Pancreas (tissue), 10 donors: ENCODE measurements at regions not wholly inside any gene's neighbourhood (a gene's known extent, or its start where the extent isn't known, plus 50 kb on each side); places are given as distances from the start of the nearest gene placed in this dataset.

Experiments used
- ATAC-seq, 4 donors: fragments of 200-7000 bp; cut with Tn5 transposase; one replicate each; pipeline versions ENCODE4 v1.8.0 to v1.9.1; 2020; ENCODE audit warnings: mild to moderate bottlenecking in 4 of 4, moderate library complexity in 4 of 4
- DNase-seq, 6 donors: peaks; one replicate each; pipeline ENCODE4 v3.0.0-alpha.2; 2020
- FAIRE-seq: peaks from 2 replicates; lab custom pipeline; 2012; peaks lifted over from hg19 to GRCh38; lab: Jason Lieb, UNC
- H3K27ac ChIP-seq, 4 donors: fragments of 200-600 bp; sonication (generic); 1 replicate in 3 of 4; 2 replicates in 1 of 4; pipeline versions ENCODE4 v1.5.0 to v1.8.0; 2020
- H3K27me3 ChIP-seq, 4 donors: fragments of 200-600 bp; one replicate each; pipeline ENCODE4 v1.8.0; 2021
- H3K36me3 ChIP-seq, 3 donors: fragments of 200-600 bp; sonication (generic) in 1 of 3; one replicate each; pipeline versions ENCODE4 v1.5.0 to v1.8.0; 2020 to 2021
- H3K4me1 ChIP-seq, 3 donors: fragments of 200-600 bp; one replicate each; pipeline ENCODE4 v1.8.0; 2021
- H3K4me3 ChIP-seq, 4 donors: fragments of 200-600 bp; sonication (generic) in 2 of 4; one replicate each; pipeline versions ENCODE4 v1.5.0 to v1.8.0; 2020 to 2021
- H3K9me3 ChIP-seq, 4 donors: fragments of 200-600 bp; one replicate each; pipeline ENCODE4 v1.8.0; 2021
- CTCF ChIP-seq, 4 donors: fragments of 200-600 bp; sonication (generic) in 3 of 4; IDR thresholded peaks; one replicate each; pipeline versions ENCODE4 v1.5.0 to v1.8.0; 2021; ENCODE audit warnings: antibody characterized with exemption in 4 of 4
- WGBS, 2 donors: extraction: QIAGEN DNeasy Blood & Tissue Kit; methylation state at CpG; one replicate each; pipeline ENCODE4 v1.1.7; 2013; 5-methylcytosine and 5-hydroxymethylcytosine counted together
- intact Hi-C, 3 donors: fragments of 100-400 bp; cut with DNase I; formaldehyde crosslinking; loops; one replicate each; pipeline versions ENCODE4 v1.11.1 to v1.14.2; 2022
- donor health status: healthy with polysubstance abuse.
- donor health status: DM: no; HTN: no; CAD: no; lungs with moderate emphysema.
- donor health status: DM: no; HTN: no; CAD: no.
- donor health status: control.
- donor health status: control.
- donor health status: Bipolar disorder and iron deficiency.
- donor health status: DM: yes; HTN: yes; CAD: no.
- donor health status: DM: no; HTN: no; CAD: no.
- donor health status: DM: no; HTN: no; CAD: no.
- donor health status: DM: yes; HTN: yes; CAD: no.

- no peaks in the 10 kb centered on the region for H3K4me1 ChIP-seq
- no peak for DNase-seq
- intact Hi-C loops = no loop called here
- no peak for ATAC-seq
- H3K36me3 ChIP-seq = no peaks in the 10 kb centered on the region
- no peak for FAIRE-seq
- H3K4me3 ChIP-seq = no peak overlapping the region
- WGBS, 2 donors = 84 to 87% methylated on average over 2 of the region's 2 CpGs
- H3K27ac ChIP-seq = no peak overlapping the region
- H3K9me3 ChIP-seq = no peaks in the 10 kb centered on the region
- no peak for TF ChIP-seq CTCF (IDR thresholded peaks at IDR 0.05)
- H3K27me3 ChIP-seq = no peaks in the 10 kb centered on the region
Observed at GRCh38 chr3:167100200-167100599, 279.9 kb downstream of the ZBBX start.

- Histone ChIP-seq H3K4me1 (no peaks in the 10 kb centered on the region), H3K9me3 (no peaks in the 10 kb centered on the region), H3K36me3 (no peaks in the 10 kb centered on the region), H3K4me3 (no peak overlapping the region), H3K27me3 (no peaks in the 10 kb centered on the region), H3K27ac (no peak overlapping the region)
- FAIRE-seq (no peak), ATAC-seq (no peak), DNase-seq (no peak)
- intact Hi-C loops = no loop called here
- 67 to 69% methylated on average over 2 of the region's 2 CpGs for whole genome bisulfite sequencing, 2 donors
- TF ChIP-seq CTCF (IDR thresholded peaks at IDR 0.05) = no peak
Observed at GRCh38 chr3:167095976-167096375, 284.1 kb downstream of the ZBBX start.

GRCh38 chr3:167094632-167095031 lies 285.5 kb downstream of the ZBBX start:
- TF ChIP-seq CTCF (IDR thresholded peaks at IDR 0.05) = no peak

GRCh38 chr3:167091226-167091625 lies 288.9 kb downstream of the ZBBX start:
- no peak for TF ChIP-seq CTCF (IDR thresholded peaks at IDR 0.05)
- Histone ChIP-seq H3K4me3 (no peak overlapping the region), H3K36me3 (no peaks in the 10 kb centered on the region), H3K27me3 (no peaks in the 10 kb centered on the region), H3K27ac (no peak overlapping the region), H3K4me1 (no peaks in the 10 kb centered on the region), H3K9me3 (no peaks in the 10 kb centered on the region)
- WGBS, 2 donors = 43 to 55% methylated on average over 2 of the region's 2 CpGs
- FAIRE-seq (no peak), ATAC-seq (no peak), DNase-seq (no peak)
- intact Hi-C loops = no loop called here

More at GRCh38 chr3:167094632-167095031, 285.5 kb downstream of the ZBBX start:
- DNase-seq (no peak), ATAC-seq (no peak), FAIRE-seq (no peak)
- no peaks in the 10 kb centered on the region for H3K27me3 ChIP-seq
- intact Hi-C loops = no loop called here
- H3K4me1 ChIP-seq = no peaks in the 10 kb centered on the region
- H3K27ac ChIP-seq = no peak overlapping the region
- H3K4me3 ChIP-seq = no peak overlapping the region
- H3K36me3 ChIP-seq = no peaks in the 10 kb centered on the region
- H3K9me3 ChIP-seq = no peaks in the 10 kb centered on the region

- no peak for ATAC-seq
- TF ChIP-seq CTCF (IDR thresholded peaks at IDR 0.05) = no peak
Observed at GRCh38 chr3:167084545-167084944, 295.6 kb downstream of the ZBBX start.

More at GRCh38 chr3:167084545-167084944, 295.6 kb downstream of the ZBBX start:
- Histone ChIP-seq H3K27ac (no peak overlapping the region), H3K4me1 (no peaks in the 10 kb centered on the region), H3K4me3 (no peak overlapping the region), H3K9me3 (no peaks in the 10 kb centered on the region), H3K36me3 (no peaks in the 10 kb centered on the region), H3K27me3 (no peaks in the 10 kb centered on the region)
- intact Hi-C loops = no loop called here
- DNase-seq = no peak
- 60 to 67% methylated on average over 2 of the region's 2 CpGs for WGBS, 2 donors
- FAIRE-seq = no peak
